Thyroid gland (tissue), 4 donors: ENCODE measurements at regions not wholly inside any gene's neighbourhood (a gene's known extent, or its start where the extent isn't known, plus 50 kb on each side); places are given as distances from the start of the nearest gene placed in this dataset.

Experiments used
- CTCF ChIP-seq, 6 experiments: fragments of 200-600 bp in 3 of 6; fragments of 450-650 bp in 3 of 6; sonication (generic) in 3 of 6; IDR thresholded peaks; one replicate each; pipeline ENCODE4 v1.5.1; 2016 to 2019; ENCODE audit warnings: antibody characterized with exemption in 6 of 6, mild to moderate bottlenecking in 2 of 6, inconsistent platforms in 1 of 6, moderate library complexity in 1 of 6
- POLR2A ChIP-seq, 2 donors: fragments of 450-650 bp; IDR thresholded peaks; one replicate each; pipeline ENCODE4 v1.6.1; 2017; ENCODE audit warnings: antibody characterized with exemption in 2 of 2, mild to moderate bottlenecking in 2 of 2, moderate library complexity in 1 of 2

GRCh38 chr12:89264837-89265236, 87.5 kb downstream of the DUSP6 start:
- TF ChIP-seq CTCF (IDR thresholded peaks at IDR 0.05) (no peak), POLR2A (IDR thresholded peaks at IDR 0.05) (no peak)
